GM19452 (cell line): ENCODE measurements at regions not wholly inside any gene's neighbourhood (a gene's known extent, or its start where the extent isn't known, plus 50 kb on each side); places are given as distances from the start of the nearest gene placed in this dataset.

Experiments
- ATAC-seq: cut with Tn5 transposase; IDR thresholded peaks from one replicate; pipeline ENCODE4 v1.9.1; 2021; ENCODE audit not compliant: unreplicated experiment

DNA sequence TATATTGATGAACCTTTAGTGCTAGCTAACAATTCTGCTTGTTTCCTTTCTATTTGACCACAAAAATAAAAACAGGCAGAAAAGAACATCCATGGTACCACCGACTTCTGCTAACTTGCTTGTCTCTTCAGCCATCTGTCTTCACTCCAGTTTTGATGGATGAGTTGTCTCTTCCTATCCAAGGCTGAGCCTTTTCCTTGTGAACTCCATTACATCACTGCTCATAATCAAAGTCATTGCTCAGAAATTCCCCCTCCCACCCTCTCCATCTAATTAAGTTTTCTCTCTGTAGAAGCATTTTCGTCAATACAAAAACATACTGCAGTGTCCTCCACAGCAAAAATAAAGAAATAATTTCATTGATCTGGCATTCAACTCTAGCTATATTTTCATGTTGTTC is 184.4 kb downstream of the SPCS3 start:
- no peak for ATAC-seq

DNA sequence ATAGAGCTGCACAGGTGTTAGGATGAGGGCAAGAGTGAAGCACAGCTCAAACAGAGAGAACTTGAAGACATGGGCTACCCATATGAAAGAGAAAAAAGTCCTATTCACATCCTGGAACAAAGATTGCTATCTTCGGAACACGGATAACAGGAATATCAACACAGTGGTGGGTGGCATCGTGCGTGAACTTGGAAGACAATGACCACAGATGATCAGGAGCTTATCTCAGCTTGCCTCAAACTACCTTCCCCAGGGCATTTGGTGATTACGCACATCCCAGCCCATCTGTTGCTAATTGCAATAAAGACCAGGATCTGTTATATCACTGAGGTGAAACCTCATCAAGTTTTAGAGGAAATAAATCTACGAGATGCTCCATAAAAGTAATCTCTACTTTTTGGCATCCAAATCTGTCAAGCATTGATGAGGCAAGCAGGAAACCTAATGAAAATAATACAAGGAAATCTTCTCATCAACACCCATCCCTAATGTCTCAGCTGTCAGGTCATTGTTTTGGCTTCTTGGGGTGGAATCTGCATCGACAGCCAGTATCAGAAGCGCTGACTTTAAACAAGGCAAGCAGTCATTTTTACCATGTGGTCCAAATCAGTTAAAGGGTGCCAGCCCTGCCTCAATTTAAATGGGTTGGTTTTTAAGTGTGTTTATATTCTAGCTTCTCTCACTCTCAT is 188.2 kb downstream of the SPCS3 start:
- no peak for ATAC-seq

DNA sequence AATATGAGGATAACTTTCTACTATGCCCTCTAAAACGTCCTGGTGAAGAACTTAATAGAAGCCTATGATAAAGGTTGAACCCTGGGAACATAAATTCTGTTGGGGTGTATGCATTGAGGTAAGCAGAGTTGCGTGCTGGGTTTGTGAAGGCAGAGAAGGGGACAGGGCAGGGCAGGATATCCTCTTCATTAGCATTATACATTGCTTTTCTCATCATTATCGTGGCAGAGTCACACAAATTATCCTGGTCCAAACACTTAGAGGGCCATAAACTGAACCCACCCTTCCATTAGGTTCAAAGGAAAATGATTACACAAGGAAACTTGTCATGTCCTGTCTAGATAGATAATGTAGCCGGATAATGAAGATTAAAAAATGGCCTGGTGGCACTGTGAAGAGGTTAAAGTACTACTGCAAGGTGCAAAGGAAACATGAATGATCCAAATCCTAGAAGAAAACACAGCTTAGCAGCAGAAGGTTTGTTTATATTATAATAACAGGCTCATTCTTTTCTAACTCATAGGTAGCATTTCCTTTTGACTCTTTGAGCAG is 189.1 kb downstream of the SPCS3 start:
- no peak for ATAC-seq

DNA sequence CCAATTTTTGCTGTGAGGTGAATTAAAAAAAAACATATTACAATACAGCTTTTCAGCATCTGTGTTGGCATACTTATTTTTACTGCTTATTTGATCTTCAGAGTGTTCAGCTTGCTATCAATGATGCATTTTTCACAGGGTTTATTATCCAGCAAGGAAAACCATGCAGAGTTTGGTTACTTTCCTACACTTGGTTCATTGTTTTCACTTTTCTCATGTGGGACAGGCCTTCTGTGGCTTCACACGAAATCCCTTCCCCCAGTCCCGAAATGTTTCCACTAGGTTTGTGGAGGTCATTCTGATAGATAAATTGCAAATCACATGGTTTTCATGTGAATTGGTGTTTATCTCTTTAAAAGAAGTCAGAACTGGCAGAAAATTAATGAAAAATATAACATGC is 205.8 kb downstream of the SPCS3 start:
- ATAC-seq: no peak

DNA sequence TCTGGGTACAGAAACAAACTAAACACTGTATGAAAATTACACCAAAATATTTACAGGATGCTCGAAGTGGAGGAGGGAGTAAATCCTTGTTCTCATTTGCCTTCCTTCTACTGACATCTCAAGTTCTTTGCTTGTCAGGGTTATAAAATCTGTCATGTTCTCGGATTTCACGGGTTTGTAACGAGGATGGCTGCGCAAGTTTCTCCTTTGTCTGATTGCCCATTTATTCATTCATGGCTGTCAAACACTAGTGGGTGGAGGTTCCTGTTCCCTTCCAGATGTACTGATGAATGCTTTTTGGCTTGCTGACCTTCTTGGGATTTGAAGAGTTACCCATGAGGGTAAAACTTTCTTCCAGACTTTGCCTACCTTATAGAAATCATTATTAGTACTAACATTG is 206.9 kb downstream of the SPCS3 start:
- ATAC-seq: no peak

DNA sequence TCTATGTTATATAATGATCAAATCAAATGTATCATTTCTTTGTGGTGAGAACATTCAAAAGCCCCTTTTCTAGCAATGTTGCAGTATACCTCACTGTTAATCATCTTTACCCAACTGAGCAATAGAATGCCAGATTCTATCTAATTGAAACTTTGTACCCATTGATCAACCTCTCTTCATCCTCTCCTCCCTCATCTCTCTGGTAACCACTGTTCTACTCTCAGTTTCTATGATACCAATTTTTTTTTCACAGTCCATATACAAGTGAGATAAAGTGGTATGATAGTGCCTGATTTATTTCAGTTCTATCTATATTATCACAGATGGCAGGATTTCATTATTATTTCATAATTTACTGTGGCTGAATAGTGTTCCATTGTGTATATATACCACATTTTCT is 209.8 kb downstream of the SPCS3 start:
- ATAC-seq: no peak

DNA sequence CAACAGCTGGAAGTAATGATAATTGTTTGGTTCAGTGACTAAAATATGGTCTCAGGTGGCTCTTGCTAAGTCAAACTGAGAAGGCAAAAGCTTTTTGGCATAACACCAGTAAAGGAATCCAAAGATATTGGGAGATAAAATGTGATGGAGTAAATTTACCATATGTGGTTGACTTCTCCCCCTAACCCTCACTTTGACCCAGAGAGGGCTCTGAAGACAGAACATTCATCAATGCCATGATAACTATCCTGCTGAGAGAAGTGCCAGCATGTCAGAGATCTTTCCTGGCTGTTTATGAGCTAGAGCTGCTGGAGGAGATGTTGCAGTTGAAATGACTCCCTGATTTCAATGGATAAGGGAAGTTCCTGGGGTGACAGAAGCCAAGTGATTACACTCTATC is 213.4 kb downstream of the SPCS3 start:
- ATAC-seq: no peak

DNA sequence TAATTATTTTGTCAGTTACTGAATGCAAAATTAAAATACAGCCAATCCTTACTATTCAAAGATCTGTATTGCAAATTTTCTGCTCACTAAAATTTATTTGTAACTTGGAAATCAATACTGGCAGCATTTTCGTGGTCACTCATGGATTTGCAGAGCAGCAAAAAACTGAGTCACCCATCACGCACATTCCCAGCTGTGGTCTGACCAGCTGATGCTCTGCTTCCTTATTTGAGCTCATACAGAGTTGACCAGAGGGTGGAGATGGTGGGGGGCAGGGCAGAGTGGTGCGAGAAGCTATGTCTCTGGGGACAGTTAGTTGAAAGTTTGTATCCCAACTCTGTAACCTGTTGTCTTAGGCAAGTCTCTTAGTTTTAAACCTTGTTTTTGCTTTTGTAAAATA is 214.8 kb downstream of the SPCS3 start:
- ATAC-seq: no peak

- no peak for ATAC-seq
These were observed 218.6 kb downstream of the SPCS3 start for GRCh38 chr4:176538217-176538925.

DNA sequence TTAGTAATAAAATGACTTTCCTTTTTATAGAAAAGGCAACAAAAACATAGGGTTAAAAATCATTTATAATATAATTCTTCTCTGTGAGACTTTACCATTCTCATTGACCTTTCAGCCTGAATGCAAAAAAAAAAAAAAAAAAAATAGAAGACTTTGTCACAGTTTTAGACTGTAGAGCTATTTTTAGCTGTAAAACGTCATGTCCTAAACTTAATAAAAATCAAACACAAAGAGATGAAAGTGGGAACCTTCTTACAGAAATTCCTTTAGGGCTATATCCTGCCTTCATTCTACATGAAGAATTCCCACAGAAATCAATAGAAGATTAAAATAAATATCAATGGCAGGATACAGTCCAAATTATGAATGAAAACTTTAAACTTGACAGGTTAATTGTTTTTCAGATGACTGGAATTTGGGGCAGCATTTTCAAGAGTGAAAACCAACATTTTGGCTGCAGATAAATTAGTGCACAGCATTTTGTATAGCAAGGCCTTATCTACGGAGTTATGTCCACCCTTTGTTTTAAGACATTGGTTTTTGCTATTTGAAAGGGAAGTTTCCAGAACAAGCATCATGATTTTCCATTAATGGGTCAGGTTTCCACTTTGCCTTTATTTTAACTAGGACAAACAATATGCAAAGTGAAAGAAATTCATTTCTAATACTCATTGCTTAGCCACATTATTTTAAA is 219.5 kb downstream of the SPCS3 start:
- no peak for ATAC-seq

DNA sequence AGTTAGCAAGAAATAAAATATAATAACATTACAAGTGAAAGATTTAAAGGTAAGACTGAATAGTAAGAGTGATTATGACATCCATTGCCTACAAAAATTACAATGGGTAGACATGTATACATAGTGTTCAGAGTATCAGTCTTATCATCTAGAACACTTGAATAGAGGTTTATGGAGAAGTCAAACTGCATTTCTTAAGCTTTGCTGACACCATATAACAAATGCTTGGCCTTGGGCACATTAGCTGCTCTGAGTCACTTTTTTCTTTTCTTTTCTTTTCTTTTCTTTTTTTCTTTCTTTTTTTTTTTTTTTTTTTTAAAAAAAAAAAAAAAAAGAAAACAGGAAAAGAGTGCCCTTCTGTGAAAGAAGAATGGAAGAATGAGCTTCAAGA is 220.0 kb downstream of the SPCS3 start:
- no peak for ATAC-seq

- ATAC-seq: no peak
These were observed 221.0 kb downstream of the SPCS3 start for GRCh38 chr4:176540814-176541213.

- no peak for ATAC-seq
These were observed 226.1 kb downstream of the SPCS3 start for GRCh38 chr4:176545872-176546271.

DNA sequence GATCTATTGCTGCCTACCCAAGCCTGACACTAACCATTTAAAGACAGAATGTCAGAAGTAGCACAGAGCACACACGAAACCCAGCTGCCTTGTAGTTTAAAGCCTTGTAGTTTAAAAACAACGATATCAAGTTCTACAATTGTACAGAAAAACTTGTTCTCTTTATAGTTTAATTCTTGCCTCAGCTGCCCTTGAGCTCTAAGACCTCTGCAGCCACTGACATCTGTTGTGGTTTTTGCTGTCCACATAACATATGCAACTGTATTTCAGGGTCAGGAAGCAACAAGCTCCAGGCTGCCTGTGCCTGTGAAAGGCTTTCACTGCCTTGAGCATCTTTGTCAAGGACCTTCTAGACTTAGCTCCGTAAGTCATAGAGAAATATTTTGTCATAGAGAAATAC is 227.2 kb downstream of the SPCS3 start:
- no peak for ATAC-seq

GRCh38 chr4:176548571-176548970 is 228.8 kb downstream of the SPCS3 start:
- ATAC-seq: no peak

DNA sequence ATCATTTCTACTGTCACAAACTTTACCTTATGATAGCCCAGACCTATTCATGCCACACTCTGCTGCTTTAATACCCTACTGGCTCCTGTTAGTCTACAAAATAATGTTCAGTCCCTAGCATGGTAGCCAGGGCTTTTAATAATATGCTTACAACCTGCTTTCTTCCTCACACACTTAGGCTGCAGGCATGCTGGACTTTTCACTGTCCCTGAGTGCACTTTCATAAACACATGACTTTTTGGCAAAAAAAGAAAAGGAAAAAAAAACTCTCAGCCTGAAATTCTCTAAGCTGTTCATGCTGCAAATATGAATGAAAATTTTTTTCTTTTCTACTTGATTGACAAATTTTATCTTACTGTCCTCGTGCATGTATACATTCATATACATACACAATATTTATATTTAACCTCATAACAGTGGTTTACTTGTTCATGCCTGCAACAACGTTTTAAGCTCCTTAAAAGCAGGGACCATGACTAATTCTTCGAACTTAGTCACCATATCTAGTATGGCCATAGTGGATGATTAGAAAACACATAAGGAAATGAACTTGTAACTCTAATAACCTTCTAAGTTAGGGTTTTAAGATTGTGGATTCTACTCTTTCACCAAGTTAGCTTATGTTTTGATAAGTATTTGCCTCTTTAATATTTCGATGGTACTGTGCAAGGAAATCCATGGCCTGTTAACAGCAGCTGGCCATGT is 229.5 kb downstream of the SPCS3 start:
- no peak for ATAC-seq

DNA sequence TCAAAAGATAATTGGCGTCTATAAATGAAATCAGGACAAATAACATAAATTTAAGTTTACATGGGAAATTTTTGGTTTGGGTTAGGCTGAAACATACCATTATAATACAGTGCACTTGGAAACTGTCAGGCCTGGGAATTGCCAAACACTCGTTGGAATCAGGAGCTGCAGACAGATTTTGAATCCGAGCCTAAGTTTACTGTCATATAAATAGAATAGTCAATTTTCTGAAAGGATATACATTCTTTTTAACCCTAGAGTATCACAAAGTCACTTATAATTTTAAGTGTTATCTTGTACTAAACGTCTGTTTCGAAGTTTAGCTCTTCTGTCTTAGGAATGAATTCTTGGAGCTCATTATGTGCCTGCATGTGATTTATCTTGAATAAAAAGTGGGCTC is 234.1 kb downstream of the VEGFC start:
- no peak for ATAC-seq

GRCh38 chr4:176561368-176561767 is 231.4 kb downstream of the VEGFC start:
- ATAC-seq: no peak

- no peak for ATAC-seq
These were observed 229.1 kb downstream of the VEGFC start for GRCh38 chr4:176563591-176563990.

GRCh38 chr4:176565049-176565448 is 227.7 kb downstream of the VEGFC start:
- no peak for ATAC-seq

DNA sequence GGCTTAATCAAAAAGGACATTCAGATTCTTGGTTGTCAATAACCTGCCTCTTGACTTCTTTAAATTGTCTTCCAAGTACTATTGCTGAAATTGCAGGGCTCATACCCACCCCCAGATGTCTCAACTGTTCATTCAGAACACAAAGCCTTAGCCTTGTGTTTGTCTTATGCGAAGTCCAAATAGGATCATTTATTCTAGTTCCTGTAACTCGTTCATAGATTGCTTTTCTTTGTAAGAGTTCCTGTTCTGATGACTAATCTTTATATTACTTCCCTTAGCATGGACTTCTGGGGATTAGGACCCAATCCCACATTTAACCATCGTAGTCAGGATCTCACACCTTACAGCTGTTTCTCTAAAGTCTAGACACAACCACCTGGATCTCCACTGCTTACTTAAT is 226.0 kb downstream of the VEGFC start:
- no peak for ATAC-seq
